ENCODE measurements at regions not wholly inside any gene's neighbourhood (a gene's known extent, or its start where the extent isn't known, plus 50 kb on each side); places are given as distances from the start of the nearest gene placed in this dataset.

- no peaks in the 10 kb centered on the region for H3K36me3 ChIP-seq (ENCODE audit: insufficient read depth, low read length)
- no peaks in the 10 kb centered on the region for H3K9me2 ChIP-seq (ENCODE audit: insufficient read depth, low read length)
- H3K4me2 ChIP-seq (ENCODE audit: low read length): no peak overlapping the region
- ChIA-PET CTCF (ENCODE audit: unreplicated experiment) (interaction anchor here (0.5 to 1.7 kb wide), 2 partner anchors 15 to 109 kb away, joined by 3 read pairs; no protein-coding TSS in a partner anchor), POLR2A (interaction anchor here (0.6 to 0.7 kb wide), 2 partner anchors 200 to 398 kb away, joined by 3 read pairs; no protein-coding TSS in a partner anchor)
- no peak overlapping the region for H2AFZ ChIP-seq (ENCODE audit: low read length)
- intact Hi-C loops (cut with micrococcal nuclease; ENCODE audit: unreplicated experiment): no loop called here
- DNase-seq (ENCODE audit: low spot score): no peak
- H3K79me2 ChIP-seq (ENCODE audit: insufficient read depth, low read depth, low read length): no peaks in the 10 kb centered on the region
- H3K4me3 ChIP-seq (ENCODE audit: low read depth, low read length, poor library complexity, severe bottlenecking): no peak overlapping the region
- TF ChIP-seq CTCF (conservative IDR thresholded peaks at IDR 0.05; ENCODE audit: low read length) (no peak), EZH2phosphoT487 (IDR thresholded peaks at IDR 0.05; ENCODE audit: borderline replicate concordance, low read depth, low read length) (no peak)
- no peaks in the 10 kb centered on the region for H3K4me1 ChIP-seq (ENCODE audit: insufficient read depth, low read length, poor library complexity, severe bottlenecking)
- no peaks in the 10 kb centered on the region for H4K20me1 ChIP-seq (ENCODE audit: insufficient read depth, low read length)
- H3K9me3 ChIP-seq (ENCODE audit: low read length): no peaks in the 10 kb centered on the region
- H3K27ac ChIP-seq (ENCODE audit: low read depth, low read length, poor library complexity, severe bottlenecking): no peak overlapping the region
- BruUV-seq (replicated peaks): no TSS peak
These were observed 63.7 kb downstream of the NAV1 start for GRCh38 chr1:201602413-201603265.

GRCh38 chr1:201603613-201604232 is 64.8 kb downstream of the NAV1 start:
- Histone ChIP-seq H3K4me1 (ENCODE audit: insufficient read depth, low read length, poor library complexity, severe bottlenecking) (no peaks in the 10 kb centered on the region), H4K20me1 (ENCODE audit: insufficient read depth, low read length) (no peaks in the 10 kb centered on the region), H3K4me2 (ENCODE audit: low read length) (no peak overlapping the region), H3K9me3 (ENCODE audit: low read length) (no peaks in the 10 kb centered on the region), H3K79me2 (ENCODE audit: insufficient read depth, low read depth, low read length) (no peaks in the 10 kb centered on the region), H3K27ac (ENCODE audit: low read depth, low read length, poor library complexity, severe bottlenecking) (no peak overlapping the region), H3K4me3 (ENCODE audit: low read depth, low read length, poor library complexity, severe bottlenecking) (no peak overlapping the region), H3K36me3 (ENCODE audit: insufficient read depth, low read length) (no peaks in the 10 kb centered on the region), H3K9me2 (ENCODE audit: insufficient read depth, low read length) (no peaks in the 10 kb centered on the region), H2AFZ (ENCODE audit: low read length) (no peak overlapping the region)
- DNase-seq (ENCODE audit: low spot score): no peak
- intact Hi-C loops (cut with micrococcal nuclease; ENCODE audit: unreplicated experiment): no loop called here
- TF ChIP-seq CTCF (conservative IDR thresholded peaks at IDR 0.05; ENCODE audit: low read length) (no peak), EZH2phosphoT487 (IDR thresholded peaks at IDR 0.05; ENCODE audit: borderline replicate concordance, low read depth, low read length) (no peak)
- no TSS peak for BruUV-seq (replicated peaks)
- CTCF ChIA-PET (ENCODE audit: unreplicated experiment): no interaction called here
- POLR2A ChIA-PET: no interaction called here

Measured in OCI-LY7 (cell line).